Cardiac muscle cell (in vitro differentiated cells and primary cell): ENCODE measurements at regions not wholly inside any gene's neighbourhood (a gene's known extent, or its start where the extent isn't known, plus 50 kb on each side); places are given as distances from the start of the nearest gene placed in this dataset.

Experiments
- DNase-seq, 2 donors: peaks; one replicate each; pipeline versions ENCODE4 v3.0.0 to v3.0.0-alpha.2; 2010 to 2017; ENCODE audit warnings: low read depth in 1 of 2, low spot score in 1 of 2
- H3K27ac ChIP-seq: fragments of 200-600 bp; sonication (generic); 2 replicates; pipeline ENCODE4 v1.5.1; 2016
- H3K27me3 ChIP-seq: fragments of 200-600 bp; sonication (generic); 2 replicates; pipeline ENCODE4 v1.6.0; 2016; ENCODE audit warnings: control low read depth
- H3K36me3 ChIP-seq: fragments of 200-600 bp; sonication (generic); 2 replicates; pipeline ENCODE4 v1.5.1; 2016; ENCODE audit warnings: control low read depth
- H3K4me1 ChIP-seq: fragments of 200-600 bp; sonication (generic); 2 replicates; pipeline ENCODE4 v1.8.1; 2017; ENCODE audit warnings: low read depth, mild to moderate bottlenecking, mixed run types
- H3K4me3 ChIP-seq: fragments of 200-600 bp; sonication (generic); 2 replicates; pipeline ENCODE4 v1.5.1; 2016; ENCODE audit warnings: mild to moderate bottlenecking
- H3K9me3 ChIP-seq: fragments of 200-600 bp; sonication (generic); 2 replicates; pipeline ENCODE4 v1.5.1; 2017; ENCODE audit warnings: low read depth, mild to moderate bottlenecking, control low read depth
- CTCF ChIP-seq: IDR thresholded peaks from 2 replicates; pipeline ENCODE4 v1.5.1; 2012; ENCODE audit warnings: low read depth, mild to moderate bottlenecking, low read length

- Histone ChIP-seq H3K4me3 (no peak overlapping the region), H3K27me3 (no peaks in the 10 kb centered on the region), H3K4me1 (no peaks in the 10 kb centered on the region), H3K9me3 (no peaks in the 10 kb centered on the region), H3K36me3 (no peaks in the 10 kb centered on the region), H3K27ac (no peak overlapping the region)
- peak; percentile 32 for TF ChIP-seq CTCF
- peak; percentile 29 to 61 for DNase-seq
Measured at GRCh38 chr5:23820765-23821471, 313.5 kb downstream of the PRDM9 start.

GRCh38 chr5:23823521-23823920 is 316.1 kb downstream of the PRDM9 start:
- Histone ChIP-seq H3K27me3 (no peaks in the 10 kb centered on the region), H3K4me3 (no peak overlapping the region), H3K36me3 (no peaks in the 10 kb centered on the region), H3K27ac (no peak overlapping the region), H3K4me1 (no peaks in the 10 kb centered on the region), H3K9me3 (no peaks in the 10 kb centered on the region)
- TF ChIP-seq CTCF: no peak
- DNase-seq: no peak

- DNase-seq: no peak
- H3K36me3 ChIP-seq: no peaks in the 10 kb centered on the region
- TF ChIP-seq CTCF: no peak
- H3K4me3 ChIP-seq: no peak overlapping the region
- no peak overlapping the region for H3K27ac ChIP-seq
- H3K9me3 ChIP-seq: no peaks in the 10 kb centered on the region
- H3K27me3 ChIP-seq: no peaks in the 10 kb centered on the region
- H3K4me1 ChIP-seq: no peaks in the 10 kb centered on the region
Measured at GRCh38 chr5:23825196-23825595, 317.8 kb downstream of the PRDM9 start.

- H3K36me3 ChIP-seq: no peaks in the 10 kb centered on the region
- H3K4me3 ChIP-seq: no peak overlapping the region
- peaks cover 7% of the 10 kb centered on the region for H3K4me1 ChIP-seq
- no peaks in the 10 kb centered on the region for H3K27me3 ChIP-seq
- peak in 1 of 2 donors; percentile 13 for DNase-seq
- H3K27ac ChIP-seq: no peak overlapping the region
- no peak for TF ChIP-seq CTCF
- H3K9me3 ChIP-seq: no peaks in the 10 kb centered on the region
Measured at GRCh38 chr5:23840083-23840482, 332.7 kb downstream of the PRDM9 start.

GRCh38 chr5:23864786-23865185 is 357.4 kb downstream of the PRDM9 start:
- Histone ChIP-seq H3K4me1 (no peaks in the 10 kb centered on the region), H3K27me3 (no peaks in the 10 kb centered on the region), H3K36me3 (no peaks in the 10 kb centered on the region), H3K27ac (no peak overlapping the region), H3K4me3 (no peak overlapping the region), H3K9me3 (no peaks in the 10 kb centered on the region)
- no peak for TF ChIP-seq CTCF
- DNase-seq: no peak
